HG03521 (cell line): ENCODE measurements at regions not wholly inside any gene's neighbourhood (a gene's known extent, or its start where the extent isn't known, plus 50 kb on each side); places are given as distances from the start of the nearest gene placed in this dataset.

Source experiments
- ATAC-seq: cut with Tn5 transposase; IDR thresholded peaks from one replicate; pipeline ENCODE4 v1.9.1; 2021; ENCODE audit warnings: mild to moderate bottlenecking, moderate library complexity; ENCODE audit not compliant: unreplicated experiment

DNA sequence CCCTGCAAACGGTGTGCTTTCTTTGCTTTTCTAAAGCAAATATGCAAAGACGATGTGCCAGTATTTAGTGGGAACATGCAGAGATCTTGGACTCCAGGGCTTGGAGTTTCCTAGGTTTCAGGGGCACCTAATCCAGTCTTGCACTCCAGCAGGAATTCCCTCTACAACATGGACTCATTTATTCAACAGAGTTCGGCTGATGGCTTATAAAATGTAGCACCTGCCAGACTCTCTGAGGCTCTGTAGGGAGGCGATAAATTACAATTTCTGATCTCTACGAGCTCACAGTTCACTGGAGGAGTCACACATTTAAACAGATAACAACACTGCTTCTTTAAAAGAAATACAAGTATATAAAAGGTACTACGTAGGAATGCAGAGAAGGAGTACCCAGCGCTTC is 143.7 kb downstream of the FGF9 start:
- ATAC-seq, result no peak

DNA sequence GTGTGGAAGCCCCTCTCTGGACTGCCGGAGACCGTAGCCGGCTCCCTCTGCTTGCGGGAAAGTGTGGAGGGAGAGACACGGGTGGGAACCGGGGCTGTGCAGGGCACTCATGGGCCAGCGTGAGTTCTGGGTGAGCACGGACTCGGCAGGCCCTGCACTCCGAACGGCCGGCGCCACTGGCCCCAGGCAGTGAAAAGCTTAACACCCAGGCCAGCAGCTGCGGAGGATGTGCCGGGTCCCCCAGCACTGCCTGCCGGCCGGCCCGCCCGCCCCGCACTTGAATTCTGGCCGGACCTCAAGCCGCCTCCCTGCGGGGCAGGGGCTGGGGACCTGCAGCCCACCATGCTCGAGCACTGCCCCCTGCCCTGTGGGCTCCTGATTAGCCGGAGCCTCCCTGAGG is 147.0 kb downstream of the FGF9 start:
- ATAC-seq, result no peak

DNA sequence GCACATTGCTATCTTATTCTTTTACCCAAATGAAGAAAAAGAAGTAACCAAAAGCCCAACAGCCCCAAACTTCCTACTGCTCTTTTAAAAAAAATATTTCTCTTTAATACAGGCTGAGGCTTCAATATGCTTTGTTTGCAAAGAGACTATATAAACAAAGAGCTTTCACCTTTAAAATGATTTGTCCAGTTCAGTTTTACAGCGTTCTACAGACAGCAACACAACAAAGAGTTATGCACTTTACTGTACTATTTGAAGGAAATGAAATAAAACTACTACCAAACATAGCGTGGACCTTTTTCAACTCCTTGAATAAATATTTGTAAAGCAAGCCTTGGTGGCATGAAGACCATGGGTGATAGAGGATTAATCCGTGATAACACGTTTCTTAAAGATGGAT is 151.2 kb downstream of the FGF9 start:
- ATAC-seq, result no peak

DNA sequence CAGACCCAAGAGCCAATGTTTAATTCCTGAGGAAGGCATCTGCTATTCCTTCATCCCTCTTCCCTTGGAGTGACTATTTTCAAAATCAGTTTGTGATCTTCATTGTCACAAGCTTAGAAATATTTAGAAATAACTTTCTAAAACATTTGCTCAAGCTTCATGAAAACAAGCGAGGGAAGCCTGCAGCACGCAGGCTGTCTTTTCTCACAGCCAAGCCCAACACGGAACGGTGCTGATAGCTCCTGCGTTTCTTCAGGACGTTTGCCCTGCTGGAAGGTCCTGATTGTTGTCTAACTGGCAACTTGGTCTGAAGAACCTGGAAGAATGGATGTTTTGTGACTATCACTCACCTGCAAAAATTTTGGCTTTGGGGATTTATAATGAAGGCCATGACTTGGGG is 152.5 kb downstream of the FGF9 start:
- no peak for ATAC-seq

DNA sequence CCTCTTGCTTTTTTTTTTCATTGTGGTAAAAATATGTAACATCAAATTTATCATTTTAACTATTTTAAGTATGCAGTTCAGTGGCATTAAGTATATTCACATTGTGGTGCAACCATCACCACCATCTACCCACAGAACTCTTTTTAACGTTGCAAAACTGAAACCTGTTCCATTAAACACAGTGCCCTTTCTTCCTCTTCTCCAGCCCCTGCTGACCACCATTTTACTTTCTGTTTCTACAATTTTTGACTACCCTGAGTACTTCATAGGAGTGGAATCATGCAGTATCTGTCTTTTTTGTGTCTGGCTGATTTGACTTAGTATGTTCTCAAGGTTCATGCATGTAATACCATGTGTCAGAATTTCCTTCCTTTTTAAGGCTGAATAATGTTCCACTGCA is 153.1 kb downstream of the FGF9 start:
- ATAC-seq, result no peak

DNA sequence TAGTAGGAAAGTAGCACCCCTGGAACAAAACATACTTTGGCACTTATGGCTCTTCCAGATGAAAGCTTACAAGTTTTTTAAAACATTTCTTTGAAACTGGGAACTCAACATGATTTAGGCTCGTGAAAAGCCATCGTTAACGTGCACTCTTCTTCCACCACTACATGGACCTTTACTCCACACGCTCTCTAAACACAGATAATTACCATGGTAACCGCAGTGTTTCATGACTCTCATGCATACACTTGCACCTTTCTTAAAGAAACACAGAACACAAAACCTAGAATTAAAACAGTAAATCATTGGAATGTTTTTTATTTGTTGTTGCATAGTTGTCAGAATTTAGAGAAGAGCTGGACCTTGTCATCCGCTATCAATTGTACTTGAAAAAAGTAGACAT is 154.3 kb downstream of the FGF9 start:
- ATAC-seq, result no peak

DNA sequence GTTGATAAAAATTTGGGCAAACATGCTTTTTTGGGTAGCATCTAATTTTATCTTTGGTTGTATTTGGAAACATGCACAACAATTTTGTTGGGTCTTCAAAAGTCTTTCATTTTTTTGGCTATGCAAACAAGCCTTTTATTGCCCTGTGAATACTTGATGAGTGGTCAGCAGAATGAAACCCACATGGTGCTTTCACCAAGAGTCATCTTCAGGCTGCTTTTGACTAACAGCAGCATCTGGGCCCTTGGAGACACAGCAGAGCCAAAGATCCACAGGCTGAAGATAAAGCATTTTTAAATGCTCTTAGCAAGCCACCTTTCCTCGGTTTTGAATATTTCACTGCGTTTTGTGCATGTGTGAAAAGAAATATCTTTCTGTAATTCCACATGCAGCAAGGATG is 154.9 kb downstream of the FGF9 start:
- no peak for ATAC-seq

DNA sequence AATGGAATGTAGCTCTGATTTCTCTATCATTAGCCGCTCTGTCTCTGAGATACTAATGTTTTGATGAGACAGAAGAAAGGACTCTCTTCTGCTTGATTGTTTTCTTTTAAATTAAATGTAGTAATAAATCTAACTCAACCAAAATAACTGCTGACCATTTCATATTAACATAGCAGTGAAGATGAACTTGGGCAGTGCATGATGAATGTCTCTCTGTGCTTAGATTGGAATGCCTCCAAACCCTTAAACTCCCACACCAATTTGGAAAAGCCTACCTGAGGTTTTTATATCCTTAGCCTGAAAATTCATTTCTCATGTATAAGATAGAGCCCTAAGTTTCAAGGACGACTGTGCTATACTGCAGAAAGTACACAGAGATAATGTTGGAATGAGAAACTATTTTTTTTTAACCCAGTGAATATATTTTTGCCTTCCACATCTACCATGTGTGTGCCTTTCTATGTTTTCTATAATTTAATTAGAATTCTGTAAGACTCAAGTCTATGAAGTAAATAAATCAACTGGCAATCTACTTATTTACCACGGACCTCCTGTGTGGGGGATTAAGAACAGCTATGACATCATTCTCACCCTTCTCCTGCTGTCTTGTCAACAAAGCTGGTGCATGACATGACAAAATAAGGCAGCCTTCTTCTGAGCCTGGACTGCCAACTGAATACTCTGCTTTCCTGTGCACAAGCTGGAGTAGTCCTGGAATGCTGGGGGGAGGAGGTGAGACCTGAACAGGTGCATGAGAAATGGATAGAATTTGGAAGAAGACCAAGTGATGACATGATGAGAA is 155.5 kb downstream of the FGF9 start:
- no peak for ATAC-seq

DNA sequence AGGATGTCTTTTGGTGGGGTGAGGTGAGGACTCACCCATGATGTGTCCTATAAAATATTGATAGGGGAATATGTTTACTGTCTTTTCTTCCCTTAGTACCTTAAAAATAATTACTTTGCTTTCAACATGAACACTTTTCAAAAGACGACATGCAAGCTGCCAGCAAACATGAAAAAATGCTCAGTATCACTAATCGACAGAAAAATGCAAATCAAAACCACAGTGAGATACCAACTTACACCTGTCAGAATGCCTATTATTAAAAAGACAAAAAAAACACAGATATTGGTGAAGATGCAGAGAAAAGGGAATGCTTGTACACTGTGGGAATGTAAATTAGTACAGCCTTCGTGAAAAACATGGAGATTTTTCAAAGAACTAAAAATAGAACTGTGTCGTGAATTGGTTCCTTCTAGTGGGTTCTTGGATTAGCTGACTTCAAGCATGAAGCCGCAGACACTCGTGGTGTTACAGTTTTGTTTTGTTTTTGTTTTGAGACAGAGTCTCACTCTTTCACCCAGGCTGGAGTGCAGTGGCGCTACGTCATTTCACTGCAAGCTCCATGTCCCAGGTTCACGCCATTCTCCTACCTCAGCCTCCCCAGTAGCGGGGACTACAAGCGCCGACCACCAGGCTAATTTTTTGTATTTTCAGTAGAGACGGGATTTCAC is 160.9 kb downstream of the FGF9 start:
- ATAC-seq, result no peak

DNA sequence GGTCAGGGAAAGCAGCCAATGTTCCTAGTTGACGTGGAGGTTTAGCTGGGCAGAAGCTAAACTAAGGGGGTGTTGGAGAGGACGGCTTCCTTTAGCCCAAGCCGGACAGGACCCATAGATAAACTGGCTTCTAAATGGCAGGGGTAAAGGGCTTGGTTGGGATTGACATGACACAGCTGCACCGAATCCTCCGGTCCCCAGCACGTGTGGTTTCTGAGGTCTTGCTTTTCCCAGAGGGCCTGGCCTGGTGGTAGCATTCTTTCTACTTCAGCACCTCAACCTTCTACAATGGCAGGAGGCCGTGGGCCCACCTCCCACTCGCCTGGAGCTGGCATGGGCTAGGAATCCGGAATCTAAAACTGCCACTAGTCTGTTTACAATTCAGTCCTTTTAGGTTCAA is 163.0 kb downstream of the FGF9 start:
- no peak for ATAC-seq

DNA sequence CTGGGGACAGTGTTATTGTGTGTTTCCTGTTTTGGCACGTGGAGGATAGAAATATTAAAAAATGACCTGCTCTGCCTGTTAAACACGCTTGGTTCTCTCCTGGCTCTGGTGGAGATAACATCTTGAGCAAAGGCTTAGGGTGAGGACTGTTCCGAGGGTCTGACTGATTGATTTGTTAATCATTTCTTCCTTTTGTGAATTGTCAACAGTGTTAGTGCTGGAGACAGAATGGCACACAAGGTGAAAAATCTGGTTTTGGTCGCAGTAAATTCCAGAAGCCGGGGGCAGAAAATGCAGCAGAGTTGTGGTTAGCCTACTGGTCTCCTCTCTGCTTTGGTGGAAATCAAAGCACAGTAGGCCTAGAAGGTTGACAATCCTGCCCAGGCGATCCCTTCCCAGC is 163.6 kb downstream of the FGF9 start:
- no peak for ATAC-seq

DNA sequence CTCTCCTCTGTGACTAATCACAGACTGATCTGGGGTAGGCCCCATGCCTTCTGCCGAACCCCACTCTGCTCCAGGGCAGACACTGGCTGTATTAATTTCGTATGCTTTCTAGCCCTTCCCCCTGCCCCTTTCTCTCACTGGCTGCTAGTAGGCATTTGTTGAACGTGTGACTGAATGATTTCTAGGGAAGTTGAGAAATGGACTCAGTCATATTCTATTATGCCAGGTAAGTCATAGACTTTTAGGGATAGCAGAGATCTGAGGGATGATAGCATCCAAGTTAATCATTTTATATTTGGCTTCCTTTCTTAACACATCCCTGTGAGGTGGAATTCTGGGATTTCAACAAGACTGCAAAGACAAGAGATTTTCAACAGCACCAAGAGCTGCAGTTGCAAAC is 166.4 kb downstream of the FGF9 start:
- ATAC-seq, result no peak

DNA sequence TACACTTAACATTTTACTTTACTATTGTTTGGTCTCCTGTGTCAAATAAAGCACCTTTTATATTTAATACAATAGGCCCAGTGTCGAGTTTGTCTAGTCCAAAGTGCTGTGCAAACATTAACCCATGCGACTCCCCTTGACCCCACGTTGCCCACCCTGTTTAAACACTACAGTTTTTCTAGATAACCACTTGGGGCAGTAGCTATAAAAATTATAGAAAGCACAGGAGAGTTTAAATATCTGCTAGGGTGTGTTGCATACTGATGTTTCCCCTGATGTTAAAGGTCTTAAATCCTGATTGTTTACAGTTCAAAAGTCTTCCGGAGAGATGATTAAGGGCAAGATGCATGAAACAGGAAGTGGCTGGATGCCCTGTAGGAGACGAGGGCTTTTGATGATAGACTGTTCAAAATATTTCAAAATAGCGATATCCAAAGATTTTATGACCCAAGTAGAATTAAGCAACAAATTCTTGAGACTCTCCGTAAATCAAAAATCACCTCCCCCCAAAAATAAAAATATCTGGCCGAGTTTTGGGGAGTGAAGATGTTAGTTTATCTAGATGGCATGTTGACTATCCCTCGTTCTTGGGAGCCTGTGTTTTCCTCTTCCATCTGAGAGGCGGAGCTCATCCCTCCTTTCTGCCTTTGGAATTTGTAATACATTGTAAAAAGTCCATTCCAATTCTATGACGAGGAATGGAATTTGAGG is 167.1 kb downstream of the FGF9 start:
- ATAC-seq, result no peak

DNA sequence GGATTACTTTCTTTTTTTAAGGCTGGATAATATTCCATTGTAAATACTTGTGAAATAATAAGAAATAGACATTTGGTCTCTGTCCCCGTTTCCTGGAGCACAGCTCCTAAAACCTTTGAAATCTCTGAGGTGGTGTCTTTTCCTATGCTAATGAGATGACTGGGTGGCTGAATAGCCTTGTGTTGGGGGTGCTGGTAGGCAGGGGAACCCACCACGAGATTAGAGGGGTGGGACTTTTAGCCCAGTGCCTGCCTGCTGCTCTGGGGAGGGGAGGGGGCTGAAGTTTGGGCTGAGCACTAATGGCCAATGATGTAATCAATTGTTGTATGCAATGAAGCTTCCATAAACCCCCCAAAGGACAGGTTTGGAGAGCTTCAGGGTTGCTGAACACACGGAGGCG is 175.7 kb downstream of the FGF9 start:
- no peak for ATAC-seq

DNA sequence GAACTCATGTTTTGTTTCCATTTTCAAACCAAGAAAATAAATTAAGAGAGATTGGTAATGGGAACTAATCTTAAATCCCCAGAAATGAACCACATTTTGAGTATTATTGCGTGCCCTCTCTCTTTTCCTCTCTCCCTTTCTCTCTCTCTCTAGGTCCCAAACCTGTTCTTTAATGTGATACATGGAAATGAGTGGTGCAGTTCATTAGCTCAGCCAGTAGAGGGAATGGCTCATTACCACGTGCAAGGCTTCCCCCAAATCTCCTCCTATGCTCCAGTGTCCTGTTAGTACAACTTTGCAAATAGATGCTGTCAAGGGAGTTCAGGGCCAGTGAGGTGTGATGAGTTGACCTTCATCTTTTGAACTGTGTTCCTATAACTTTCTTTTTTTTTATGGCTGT is 178.4 kb downstream of the FGF9 start:
- ATAC-seq, result peak; percentile 77

DNA sequence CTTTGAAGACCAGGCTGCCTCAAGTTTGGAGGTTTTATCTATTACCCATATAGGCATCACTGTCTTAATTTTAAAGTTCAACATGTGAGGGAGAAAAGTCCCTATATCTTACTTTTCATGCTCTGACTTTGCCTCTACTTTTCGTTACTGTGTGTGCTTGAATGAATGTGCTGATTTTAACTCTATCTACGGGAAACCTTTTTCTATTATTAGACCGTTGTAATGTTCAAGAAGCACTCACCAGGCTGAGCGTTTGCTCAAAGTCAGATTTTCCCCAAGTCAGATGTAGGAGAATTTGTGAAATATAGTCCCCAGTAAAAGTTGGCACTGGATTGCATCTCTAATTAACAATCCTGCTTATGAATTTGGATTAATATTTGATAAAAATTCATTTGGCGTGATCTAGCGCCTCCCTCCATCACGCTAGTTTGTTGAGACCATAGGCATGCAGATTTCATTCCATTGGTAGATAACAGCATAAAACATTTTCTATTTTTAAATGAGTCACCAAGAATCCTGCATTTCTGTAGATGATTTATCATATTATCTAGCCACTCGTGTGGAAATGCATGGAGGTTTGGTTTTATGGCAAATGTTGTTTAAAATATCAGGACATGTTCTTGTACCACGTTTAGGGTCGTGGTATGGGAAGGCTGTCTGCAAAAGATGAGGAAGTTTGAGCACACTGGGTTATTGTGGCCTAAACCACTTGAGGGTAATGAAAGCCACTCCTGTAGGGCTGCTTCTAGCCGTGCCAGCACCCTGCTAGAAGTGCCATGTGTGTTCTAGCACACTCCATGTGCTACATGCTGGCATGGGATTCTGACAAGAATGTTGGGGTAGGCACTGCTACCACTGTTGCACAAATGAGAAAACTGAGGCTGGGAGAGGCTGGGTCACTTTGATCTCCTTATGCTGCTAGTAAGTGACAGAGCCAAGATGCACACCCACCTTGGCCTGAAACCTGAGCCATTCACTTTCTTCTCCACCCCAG is 179.4 kb downstream of the FGF9 start:
- no peak for ATAC-seq

DNA sequence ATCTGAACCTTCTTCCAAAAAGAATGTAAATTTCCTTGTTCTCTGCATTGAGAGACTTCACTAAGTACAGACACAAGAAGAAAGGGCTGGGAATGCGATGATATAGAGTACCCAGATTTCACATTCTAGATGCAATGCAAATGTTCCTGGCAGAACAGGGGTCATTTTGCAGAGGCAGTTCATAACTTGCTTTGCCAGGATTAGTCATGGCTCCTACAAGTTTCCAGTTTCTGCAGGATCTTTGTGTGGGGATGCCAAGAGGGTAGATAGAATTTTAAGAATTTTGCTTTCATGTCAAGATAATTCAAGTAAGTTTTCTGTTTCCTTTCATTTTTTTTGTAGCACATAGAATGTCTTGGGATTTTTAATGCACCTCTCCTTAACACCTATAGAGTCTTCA is 181.2 kb downstream of the FGF9 start:
- ATAC-seq, result no peak

DNA sequence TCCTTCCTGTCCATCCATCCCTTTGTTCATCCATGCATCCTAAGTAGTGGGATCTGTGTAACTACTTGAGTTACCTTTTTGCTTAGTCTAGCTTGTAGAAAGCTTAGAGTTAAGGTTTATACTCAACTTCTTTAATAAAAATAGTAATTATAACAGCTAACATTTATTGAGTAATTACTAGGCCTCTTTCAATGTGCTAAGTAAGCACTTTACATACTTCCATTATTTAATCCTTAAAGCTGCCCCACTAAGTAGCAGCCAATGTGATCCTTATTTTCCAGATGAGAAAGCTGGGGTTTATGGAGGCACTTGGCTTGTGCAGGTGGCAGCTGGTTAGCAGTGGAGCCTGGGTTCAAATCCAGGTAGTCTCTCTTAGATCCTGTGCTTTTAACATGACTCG is 182.9 kb downstream of the FGF9 start:
- ATAC-seq, result no peak

DNA sequence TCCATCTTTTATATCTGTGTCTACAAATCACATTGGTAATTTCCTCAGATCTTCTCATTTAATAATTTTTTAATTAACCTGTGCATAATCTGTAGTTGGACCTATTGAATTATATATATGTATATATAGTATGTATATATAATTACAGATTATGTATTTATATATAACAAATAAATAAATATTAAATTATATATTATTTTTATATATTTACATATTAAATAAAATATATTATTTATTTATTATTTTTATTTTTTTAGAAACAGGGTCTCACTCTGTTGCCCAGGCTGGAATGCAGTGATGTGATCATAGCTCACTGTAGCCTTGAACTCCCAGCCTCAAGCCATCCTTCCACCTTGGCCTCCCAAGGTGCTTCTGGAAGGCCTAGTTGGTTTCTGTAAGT is 197.9 kb downstream of the FGF9 start:
- ATAC-seq, result no peak

DNA sequence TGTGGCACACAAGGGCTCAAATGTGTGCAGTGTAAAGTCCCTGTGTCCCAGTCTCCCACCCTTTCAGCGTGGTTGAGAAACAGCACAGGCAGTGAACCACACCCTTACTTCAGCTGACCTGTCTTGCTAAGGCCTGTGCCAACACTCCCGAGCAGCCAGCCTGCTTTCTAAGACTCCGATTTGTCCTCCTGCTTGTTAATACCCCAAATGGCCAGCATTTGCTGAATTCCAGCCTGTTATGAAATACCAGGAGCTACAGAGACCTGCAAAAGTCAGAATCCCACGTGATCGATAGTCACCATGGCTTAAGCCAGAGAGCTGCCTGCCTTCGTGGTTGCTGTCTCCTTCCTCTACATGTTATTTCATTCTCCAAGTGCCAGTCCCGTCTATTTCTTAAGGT is 200.5 kb downstream of the FGF9 start:
- ATAC-seq, result no peak

DNA sequence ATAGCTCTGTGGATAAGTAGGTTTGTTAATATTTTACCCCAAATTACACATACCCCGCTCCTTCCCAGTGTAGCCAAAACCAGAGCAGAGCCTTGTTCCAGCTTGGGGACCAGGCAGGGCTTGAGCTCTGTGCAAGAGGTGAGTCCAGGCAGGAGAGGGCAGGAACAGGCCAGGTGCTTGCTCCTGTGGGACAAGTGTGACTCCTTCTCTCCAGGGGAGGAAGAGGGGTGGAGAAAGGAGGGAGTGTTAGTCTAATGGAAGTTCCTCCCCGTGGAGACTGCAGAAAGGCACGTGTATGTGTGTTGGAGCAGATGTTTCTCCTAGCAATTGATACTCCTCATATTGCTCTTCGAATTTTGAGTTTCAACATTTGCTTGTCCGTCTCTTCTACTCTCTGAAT is 201.0 kb downstream of the FGF9 start:
- ATAC-seq, result no peak
